Stimulated activated CD4-positive, alpha-beta T cell treated with anti-CD3 and anti-CD28 coated beads, Interleukin-4, amount 100 ng/mL, for 48 hours (primary cell): ENCODE measurements at regions not wholly inside any gene's neighbourhood (a gene's known extent, or its start where the extent isn't known, plus 50 kb on each side); places are given as distances from the start of the nearest gene placed in this dataset.

Experiments
- DNase-seq, 2 donors: peaks; one replicate each; pipeline ENCODE4 v3.0.0-alpha.2; 2020; ENCODE audit warnings: low read depth in 2 of 2

DNA sequence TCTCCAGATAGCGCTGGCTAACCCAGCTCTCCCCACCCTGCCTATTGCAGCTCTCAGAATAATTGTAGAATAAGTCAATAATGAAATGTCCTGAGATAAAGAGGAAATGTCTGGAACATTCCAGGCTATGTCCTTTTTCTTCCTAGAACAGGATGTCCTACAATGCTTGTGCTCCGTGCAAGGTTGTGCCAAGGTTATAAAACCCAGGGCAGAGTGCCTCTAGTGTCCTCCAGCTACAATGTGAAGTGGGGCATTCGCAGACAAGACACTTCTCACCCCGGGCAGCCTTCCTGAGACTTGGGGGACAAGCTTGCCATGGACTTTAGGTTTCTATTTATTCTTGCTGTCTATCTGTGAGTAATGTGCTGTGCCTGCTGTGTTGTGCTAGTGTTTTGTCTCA, 900.6 kb downstream of the TUSC7 start:
- no peak for DNase-seq

- DNase-seq = no peak
Measured at GRCh38 chr3:117611211-117611610, 901.6 kb downstream of the TUSC7 start.

DNA sequence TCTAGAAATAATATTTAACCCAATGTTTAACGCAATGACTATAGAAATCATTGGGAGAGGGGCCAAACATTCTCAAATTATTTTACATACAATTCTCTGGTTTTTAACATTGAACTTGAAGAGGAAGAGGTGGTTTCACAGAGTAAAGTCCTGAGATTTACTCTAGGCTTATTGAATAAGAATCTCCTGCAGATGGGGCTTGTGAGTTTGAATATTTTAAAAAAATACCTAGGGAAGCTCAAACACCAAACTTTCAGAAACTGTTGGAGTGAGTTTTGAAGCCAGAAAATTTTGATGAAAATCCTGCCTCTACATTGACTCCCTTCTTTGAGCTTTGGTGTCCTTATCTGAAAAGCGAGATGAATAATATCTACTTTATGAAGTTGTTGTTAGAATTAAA, 906.6 kb downstream of the TUSC7 start:
- no peak for DNase-seq

- no peak for DNase-seq
Measured at GRCh38 chr3:117617906-117618305, 908.3 kb downstream of the TUSC7 start.

GRCh38 chr3:117618462-117618861, 908.9 kb downstream of the TUSC7 start:
- no peak for DNase-seq

- DNase-seq = no peak
Measured at GRCh38 chr3:117619805-117620204, 910.2 kb downstream of the TUSC7 start.

- DNase-seq = no peak
Measured at GRCh38 chr3:117622171-117622841, 912.7 kb downstream of the TUSC7 start.

GRCh38 chr3:117624424-117624823, 914.8 kb downstream of the TUSC7 start:
- DNase-seq = no peak

- no peak for DNase-seq
Measured at GRCh38 chr3:117625174-117625573, 915.6 kb downstream of the TUSC7 start.

GRCh38 chr3:117626577-117626976, 917.0 kb downstream of the TUSC7 start:
- no peak for DNase-seq

DNA sequence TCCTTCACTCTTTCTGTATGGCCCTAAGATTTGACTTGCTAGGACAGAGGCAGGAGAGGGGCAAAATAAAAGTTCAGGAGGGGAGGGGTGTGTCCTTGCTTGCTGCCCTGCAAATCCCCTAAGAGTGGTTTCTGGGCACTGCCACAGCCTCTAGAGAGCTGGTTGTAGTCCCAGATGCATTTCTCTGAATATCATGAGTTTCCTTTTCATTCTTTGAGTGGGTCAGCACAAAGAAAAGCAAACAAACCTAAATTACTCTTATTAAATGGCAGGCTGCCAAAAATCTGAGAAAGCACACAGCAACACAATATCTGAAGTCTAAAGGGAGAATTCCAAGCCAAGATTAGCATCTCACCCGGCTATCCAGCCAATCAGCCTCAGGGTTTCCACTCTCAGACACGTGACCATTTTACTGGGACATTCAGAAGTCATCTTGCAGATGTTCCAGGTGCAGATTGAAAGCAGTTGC, 919.3 kb downstream of the TUSC7 start:
- DNase-seq = no peak

DNA sequence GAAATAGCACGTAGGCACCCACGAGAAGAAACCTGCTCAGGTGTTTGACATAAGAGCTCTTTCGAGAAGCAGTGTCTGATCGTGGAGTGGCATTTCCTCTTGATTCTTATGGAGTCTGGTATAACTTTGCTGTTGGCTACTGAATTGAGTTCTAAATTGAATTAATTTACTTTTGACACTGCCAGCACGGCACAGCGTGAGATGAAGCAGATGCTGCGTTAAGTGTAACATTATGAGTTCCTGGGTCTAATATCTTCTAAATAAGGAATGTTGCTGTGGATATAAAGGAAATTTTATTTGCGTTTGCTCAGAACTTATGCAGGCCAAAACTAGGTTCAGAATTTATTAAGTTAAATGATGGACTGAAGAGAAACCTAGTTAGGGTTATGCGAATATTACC, 919.9 kb downstream of the TUSC7 start:
- DNase-seq = no peak

DNA sequence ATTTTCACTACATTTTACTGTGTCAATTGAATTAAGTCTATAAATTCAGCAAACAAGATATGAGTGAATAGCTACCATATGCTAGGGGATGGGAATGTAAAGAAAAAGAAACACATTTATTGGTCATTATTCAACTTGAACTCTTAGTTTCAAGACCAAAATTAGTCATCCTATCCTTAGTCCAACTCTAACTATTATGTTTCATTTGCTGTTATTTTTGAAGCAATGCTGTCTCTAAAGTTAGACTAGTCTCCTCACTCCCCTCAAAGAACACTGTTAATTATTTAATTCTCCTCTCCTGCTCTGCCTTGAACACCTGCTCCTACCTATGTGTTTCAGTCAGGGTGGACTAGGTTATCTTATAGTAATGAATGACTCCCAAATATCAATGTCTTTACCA, 920.9 kb downstream of the TUSC7 start:
- no peak for DNase-seq

DNA sequence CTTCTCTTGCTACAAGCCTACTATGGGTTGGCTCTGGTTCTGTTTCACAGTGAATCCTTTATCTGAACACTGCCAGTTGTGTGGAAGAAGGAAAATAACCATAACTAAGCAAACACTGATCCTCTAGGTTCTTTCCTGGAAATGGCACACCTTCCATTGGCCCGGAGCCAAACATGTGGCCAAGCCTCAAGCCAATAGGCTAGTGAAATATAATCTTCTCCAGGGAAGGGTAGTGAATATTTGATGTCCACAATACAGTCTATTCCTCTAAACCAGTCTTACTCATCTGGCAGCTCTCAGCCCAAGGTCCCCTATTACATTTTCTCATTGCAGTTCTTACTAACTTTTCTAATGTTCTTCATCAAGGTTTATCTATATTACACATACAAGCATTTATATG, 921.3 kb downstream of the TUSC7 start:
- DNase-seq = no peak

GRCh38 chr3:117631781-117632180, 922.2 kb downstream of the TUSC7 start:
- no peak for DNase-seq

- DNase-seq = no peak
Measured at GRCh38 chr3:117632191-117632590, 922.6 kb downstream of the TUSC7 start.

DNA sequence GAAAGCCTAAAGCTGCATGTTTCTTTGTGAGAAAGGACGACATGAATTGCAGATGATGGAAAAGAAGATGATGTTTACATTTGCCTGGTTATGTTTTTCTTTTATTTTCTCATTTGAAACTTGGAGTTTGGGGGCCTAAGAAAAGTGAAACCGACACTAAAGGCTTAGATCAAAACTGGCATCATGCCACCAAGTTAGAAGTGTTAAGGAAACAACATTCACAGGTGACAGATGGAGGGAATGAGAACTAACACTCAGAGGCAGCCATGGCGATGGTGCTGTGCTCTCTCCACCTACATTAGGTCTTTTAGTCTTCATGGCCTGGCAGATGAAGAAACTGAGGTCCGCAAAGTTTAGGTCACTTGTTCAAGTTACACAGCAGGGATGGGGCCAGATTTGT, 923.6 kb downstream of the TUSC7 start:
- no peak for DNase-seq

DNA sequence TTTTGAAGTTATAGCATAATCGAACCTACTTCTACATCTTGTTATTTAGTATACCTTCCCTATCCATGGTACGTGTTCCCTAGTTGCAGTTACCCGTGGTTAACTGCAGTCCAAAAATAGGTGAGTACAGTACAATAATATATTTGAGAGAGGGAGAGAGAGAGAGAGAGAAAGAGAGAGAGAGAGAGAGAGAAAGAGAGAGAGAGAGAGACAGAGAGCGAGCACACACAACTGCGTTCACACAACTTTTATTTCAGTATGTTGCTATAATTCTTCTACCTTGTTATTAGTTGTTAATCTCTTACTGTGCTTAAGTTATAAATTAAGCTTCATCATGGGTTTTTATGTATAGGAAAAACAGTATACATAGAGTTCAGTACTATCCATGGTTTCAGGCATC, 928.1 kb downstream of the TUSC7 start:
- no peak for DNase-seq

DNA sequence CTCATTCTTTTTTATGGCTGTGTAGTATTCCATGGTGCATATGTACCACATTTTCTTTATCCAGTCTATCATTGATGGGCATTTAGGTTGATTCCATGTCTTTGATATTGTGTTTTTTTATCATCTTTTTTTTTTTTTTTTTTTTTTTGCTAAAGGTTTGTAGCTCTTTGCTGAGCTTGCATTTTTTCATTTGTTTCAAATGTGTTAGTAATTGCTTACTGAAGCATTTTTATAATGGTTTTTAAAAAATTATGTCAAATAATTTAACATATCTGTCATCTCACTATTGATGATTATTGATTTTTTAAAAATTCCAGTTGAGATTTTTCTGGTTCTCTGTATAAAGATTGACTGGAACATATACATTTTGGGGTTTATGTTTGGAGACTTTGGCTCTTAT, 934.6 kb downstream of the TUSC7 start:
- DNase-seq = no peak

- DNase-seq = no peak
Measured at GRCh38 chr3:117645561-117646242, 936.1 kb downstream of the TUSC7 start.

DNA sequence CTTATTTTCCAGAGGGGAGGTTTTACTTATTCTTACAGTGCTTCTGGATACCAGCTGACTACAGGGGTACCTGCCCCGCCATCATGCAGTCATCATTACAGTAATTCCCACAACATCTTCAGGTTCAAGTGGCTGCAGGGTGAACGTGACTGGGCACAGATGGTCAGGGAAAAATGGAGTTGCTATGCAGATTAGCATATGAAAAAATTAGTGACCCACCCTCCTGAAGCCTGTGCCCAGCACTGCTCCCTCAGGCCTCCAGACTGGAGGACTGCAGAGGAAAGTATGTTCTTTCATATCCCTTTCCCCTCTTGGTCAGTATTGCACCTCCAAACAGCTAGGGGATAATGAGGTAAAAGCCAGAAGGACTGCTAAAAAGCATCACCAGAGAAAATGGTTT, 937.9 kb downstream of the TUSC7 start:
- DNase-seq = no peak

- no peak for DNase-seq
Measured at GRCh38 chr3:117651246-117651645, 941.7 kb downstream of the TUSC7 start.

- no peak for DNase-seq
Measured at GRCh38 chr3:117656391-117656790, 946.8 kb downstream of the TUSC7 start.

DNA sequence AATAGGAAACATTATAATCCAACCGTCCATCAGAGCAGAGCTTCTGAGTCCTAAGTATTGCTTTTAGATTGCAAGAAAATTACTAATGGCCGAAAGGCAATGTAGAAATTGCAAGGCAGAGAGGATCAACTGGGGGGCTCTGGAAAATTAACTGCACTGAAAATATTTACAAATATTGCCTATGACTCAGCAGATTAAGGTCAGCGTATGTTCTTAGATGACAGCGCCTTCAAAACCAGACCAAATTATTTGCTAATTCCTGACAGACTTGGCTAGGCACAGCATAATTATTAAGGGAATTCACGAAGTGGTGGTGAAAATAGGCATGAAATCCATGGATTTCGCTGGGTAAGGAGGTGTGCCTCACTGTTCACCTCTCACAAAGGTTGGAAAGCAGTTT, 947.7 kb downstream of the TUSC7 start:
- no peak for DNase-seq
